Activated effector memory CD4-positive, alpha-beta T cell treated with anti-CD3 and anti-CD28 coated beads, Interleukin-2, amount 50 U/mL, for 16 hours (primary cell): ENCODE measurements at regions not wholly inside any gene's neighbourhood (a gene's known extent, or its start where the extent isn't known, plus 50 kb on each side); places are given as distances from the start of the nearest gene placed in this dataset.

Source experiments
- DNase-seq: peaks from one replicate; pipeline ENCODE4 v3.0.0-alpha.2; 2020

DNA sequence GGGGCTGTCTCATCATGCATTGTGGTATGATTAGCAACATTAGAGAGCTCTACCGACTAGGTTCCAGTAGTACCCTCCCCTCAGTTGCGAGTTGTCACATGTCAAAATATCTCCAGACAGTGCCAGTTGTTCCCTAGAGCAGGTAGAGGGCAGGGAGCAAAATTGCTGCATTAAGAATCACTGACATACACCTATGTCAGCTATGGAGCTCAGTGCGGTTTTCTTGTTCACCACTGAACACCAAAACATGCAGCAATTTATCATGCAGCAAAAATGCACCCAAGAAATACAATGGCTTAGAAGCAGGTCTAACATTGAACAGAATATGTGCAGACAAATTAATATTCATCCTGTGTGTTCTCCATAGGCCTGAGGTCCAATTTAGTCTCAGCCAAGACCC, 186.9 kb upstream of the STARD13 start:
- DNase-seq, result no peak

DNA sequence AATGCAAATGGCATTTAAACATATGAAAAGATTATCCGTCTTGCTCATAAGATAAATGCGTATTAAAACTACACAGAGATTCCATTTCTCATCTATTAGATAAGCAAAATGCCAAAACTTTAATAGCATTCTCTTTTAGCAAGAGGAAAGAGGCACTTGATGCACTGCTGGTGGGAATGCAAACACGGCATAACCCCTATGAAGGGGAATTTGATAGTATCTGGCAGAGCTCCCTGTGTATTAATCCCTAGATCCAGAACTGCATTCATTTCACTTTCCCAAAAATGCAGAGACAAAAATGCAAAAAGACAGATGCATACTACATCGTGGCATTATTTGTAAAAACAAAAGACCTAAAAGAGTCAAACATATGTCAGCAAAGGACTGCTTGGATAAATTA, 193.6 kb upstream of the STARD13 start:
- no peak for DNase-seq

DNA sequence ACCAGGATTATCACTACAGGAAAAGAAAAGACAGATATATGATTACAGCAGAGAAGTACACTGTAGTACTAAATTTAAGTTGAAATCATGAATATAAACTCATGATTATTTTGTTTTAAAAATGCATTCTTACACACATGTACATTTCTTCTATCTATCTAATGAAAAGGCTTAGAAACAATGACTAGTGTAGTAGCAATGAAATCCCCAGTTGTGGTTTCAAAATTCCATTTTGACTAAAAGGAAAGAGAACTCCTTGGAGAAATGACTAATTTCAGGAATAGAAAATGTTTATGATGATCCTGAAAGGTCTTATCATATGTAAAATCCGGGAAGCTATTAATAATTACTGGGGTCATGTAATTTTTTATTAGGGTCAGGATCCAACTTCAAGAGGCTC, 195.0 kb upstream of the STARD13 start:
- DNase-seq, result no peak

DNA sequence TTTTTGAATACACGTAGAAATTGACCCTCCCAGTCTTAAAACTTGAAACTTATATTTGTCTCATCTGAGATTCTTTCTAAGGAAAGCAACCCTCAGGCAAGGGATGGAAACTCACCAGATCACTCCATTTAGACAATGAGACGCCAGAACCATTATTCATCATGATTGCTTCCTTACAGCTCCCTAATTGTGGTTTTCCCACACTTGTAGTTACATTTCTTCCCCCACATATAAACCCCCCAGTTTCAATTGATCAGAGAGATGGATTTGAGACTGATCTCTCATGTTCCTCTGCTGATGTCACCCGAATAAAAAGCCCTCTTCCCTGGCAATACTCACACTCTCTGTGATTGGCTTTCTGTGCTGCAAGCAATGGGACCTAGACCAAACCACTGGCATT, 197.9 kb upstream of the STARD13 start:
- DNase-seq, result no peak

DNA sequence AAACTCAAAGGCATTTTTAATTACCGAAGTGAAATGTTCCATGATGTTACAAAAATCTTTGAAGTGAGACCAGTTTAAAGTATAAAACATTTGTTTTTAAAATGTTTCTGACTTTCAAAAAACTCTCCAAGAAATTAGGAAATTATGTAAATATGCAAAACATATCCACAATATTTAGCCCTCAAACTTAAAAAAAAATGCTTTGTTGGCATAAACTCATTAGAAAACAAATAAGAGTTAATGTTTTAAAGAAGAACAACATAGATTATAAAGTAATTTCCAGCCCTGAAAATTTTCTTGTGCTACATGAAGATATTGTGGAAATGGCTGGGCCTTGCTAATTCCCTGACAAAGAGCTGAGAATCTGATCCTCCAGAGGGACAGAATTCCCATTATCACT, 199.7 kb upstream of the STARD13 start:
- DNase-seq, result no peak

DNA sequence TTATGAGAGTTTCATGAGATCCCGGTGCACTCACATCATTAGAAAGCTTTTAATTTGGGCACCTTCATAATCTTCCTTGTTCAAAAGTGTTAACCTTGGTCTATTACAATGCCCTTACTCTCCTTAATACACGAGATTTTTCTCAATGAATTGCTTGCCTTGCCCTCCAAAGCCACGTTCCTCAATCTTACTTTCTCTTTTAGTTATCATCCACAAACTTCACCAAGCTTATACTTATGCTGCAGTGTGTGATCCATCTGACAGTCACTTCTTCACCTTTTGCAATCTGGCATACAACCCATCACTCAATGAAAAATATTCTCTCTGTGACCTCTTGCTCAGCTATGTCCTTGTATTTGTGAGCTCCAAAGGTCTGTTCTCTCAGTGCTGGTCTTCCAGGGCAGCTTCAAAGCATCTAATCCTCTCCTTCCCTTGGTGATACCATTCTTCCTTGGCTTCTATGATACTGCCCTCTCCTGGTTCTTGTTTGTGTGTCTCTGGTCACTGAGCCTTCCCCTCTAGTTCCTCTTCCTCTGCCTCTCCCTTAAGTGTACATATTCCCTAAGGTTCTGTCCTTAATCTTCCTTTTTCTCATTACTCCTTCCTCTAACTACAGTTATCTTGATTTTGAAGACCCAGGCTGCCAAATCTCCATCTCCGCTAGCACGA, 202.2 kb upstream of the STARD13 start:
- no peak for DNase-seq

DNA sequence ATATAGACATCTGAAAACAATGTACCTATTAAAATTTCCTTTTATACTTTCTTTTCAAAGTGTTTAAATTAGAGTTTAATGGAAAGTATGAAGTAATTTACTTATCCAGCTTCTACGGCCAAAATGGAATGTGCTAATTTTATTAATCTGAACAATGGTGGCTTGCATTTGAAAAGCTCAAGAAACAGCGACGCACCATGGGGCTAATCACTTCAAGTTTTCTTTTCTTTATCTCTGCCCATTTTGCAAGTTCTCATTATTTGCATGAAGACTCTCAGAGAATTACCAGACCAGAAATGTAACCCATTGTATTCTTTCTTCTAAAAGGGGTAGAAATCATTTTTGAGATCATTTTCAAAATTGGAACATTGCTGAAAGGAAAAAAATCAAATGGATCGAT, 204.0 kb upstream of the STARD13 start:
- no peak for DNase-seq

DNA sequence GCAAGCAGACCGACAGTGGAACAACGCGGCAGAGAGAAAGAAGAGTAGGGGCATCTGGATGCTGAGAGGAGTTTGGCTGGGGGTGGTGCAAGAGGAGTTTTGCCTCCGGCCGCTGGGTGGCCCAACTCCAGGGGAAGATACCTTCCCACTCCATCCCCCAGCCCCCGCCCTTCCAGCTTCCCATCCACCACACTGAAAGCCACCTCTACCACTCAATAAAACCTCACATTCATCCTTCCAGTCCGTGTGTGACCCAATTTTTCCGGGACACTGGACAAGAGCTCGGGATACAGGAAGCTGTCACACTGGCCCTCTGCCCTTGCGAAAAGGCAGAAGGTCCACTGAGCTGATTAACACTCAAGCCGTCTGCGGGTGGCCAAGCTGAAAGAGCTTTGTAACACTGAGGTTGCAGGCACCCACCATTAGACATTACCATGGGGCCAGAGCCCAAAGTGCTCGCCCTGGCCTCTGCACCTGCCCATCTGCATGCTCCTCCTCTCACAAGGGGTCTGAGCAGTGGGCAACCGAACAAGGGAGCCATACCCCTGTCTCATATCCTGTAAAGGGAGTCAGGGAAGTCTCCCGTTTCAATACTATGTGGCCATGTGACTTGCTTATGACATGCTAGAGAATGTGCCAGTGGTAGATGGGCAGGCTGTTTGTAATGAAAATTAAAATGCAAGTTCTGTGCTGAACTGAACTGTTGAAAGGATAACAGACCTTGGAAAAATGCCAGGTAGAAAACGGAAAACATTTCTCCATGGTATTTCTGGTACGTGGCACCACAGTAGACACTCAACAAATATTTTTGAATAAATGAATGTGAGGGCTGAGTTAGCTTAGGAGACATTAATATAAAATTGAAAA, 205.1 kb upstream of the STARD13 start:
- DNase-seq, result no peak

DNA sequence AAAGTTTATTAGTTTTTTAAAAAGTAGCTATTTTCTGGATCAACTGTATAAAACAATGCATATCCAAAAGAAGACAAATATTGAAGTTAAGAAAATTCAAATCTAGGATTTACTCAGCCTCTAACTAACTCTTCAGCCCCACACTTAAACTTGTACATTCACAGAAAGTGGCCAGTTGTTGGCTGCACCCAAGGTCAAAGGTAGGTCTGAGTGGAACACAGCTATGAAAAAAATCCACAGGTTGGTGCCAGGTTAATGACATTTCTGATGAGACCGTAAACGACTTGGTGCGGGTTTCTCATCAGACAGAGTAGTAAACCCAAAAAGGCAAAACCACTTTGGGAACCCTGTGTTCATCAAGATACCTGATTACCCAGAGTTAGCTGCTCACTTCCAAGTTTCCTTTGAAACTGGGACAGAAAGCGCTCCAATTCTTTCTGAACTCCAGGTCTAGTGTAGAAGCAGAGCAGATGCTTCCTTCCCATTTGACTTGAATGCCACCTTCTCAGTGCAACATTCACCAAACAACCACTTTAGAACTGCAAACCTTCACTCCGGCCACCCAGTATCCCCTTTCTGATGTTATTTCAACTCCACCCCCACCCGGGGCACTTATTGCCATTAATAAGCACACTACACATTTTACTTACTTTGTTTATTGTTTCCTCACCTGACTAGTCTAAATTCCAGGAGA, 208.3 kb upstream of the STARD13 start:
- DNase-seq, result no peak

DNA sequence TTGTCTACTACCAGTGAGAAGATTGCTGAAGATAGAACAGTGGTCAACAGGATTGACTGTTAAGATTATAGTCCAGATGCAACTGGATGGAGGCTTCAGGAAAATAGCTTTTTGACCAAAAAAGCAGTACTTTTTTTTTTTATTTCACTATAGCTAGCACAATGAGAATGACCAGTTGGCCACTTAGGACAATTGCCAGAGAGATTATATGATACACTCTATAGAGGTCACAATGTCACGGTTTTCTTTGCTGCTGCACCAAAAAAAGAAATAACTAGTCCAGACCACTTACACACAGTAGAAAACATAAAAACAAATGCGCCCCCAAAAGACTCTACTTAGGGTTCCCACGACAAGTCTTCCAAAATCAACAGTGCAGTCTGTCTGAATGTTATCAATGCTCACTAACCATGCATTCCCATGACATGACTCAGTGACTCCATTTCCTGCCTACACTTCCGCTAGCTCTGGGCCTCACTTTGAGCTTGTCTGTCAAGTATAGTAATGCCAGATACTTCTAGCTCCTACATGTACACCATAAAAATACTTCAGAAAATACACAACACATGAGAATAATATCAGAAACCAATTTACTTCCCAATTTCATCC, 209.1 kb upstream of the STARD13 start:
- DNase-seq, result no peak

DNA sequence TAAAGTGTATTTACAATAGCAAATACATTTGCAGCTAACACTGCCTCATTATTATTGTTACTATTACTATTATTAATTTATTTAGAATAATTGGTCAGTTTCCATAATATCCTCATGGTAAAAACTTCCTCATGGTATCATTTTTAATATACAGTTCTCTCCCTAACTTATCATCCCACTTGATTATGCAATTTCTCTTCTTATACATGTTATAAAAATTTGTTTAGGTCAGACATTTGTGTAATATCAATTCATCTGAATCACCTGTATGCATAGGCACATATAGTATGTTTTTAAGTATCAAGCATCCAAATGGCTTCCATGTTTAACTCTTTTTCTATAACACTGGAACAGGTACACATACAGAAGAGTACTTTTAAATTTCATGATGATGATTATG, 210.8 kb upstream of the STARD13 start:
- no peak for DNase-seq

DNA sequence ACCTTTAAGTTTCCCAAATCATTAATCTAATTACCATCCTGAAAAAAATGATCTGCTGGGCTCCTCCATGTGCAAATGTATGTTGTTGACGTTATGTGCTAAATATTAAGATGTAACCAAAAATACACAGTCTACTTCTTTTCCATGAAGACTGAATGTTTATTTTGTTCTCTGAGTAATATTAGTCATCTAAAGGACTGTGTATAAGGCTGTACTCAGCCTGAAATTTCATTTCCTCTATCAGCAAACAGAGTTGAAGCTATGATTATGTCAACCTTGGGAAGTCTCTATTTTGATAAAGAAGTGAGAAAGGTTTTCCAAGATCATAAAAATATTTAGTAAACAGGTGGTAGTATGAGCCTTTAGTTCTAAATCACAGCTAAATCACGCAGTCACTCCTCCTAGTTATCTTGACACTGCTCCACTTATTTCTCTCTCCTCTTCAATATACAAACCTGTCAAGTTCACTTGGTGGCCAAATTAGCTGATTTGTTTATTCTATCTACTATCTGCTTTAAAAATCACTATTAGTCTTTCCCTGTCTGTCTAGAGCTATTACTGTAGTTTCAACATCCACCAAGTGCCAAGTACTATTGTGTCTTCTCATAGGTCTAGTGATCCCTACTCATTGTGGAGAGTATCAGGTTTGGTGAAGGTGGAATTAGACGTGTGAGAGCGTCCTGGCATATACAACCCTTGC, 211.7 kb upstream of the STARD13 start:
- no peak for DNase-seq

DNA sequence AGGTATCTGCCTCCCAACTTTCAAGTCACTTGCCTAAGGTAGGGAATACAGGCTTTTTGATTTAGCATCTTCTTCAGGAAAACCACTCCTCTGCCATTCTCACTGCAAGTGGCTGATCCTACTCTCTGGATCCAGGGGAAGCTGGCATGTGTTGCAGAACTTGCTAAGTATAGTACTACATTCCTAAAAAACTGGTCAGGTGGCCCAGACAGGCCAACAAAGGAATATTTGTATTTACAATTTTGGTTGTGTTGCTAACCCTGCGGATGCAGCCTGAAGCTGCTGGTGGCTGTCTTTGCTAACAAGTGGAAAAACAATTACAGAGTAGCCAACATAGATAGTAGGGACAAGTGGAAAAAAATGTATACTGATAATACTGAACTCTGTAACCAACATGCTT, 222.5 kb upstream of the STARD13 start:
- DNase-seq, result no peak

DNA sequence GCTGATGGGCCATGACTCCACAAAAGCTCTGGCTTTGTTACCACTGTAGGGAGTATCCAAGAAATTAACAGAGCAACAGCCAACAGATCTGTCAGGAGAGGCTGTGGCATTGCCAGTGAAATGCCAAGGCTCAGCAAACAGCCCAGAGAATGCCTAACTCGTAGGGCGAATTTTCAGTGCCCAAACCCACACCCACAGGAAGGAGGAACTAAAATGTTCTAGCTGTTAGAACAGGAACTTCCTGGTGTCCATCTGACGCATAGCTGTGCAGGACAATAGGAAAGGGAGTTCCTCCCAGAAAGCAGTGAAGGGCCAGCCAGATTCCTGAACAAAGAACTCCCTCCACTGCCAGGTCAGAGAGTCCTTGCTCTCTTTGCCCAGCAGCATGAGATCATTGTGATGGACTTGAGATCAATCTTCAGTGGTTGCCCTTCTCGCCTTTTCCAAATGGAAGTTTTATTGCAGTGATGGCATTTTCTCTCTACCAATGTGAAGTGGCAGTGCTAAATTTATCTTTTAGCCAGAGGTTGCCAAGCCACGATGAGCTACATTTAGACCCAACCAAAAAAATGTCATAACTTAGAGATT, 224.2 kb upstream of the STARD13 start:
- DNase-seq, result no peak

DNA sequence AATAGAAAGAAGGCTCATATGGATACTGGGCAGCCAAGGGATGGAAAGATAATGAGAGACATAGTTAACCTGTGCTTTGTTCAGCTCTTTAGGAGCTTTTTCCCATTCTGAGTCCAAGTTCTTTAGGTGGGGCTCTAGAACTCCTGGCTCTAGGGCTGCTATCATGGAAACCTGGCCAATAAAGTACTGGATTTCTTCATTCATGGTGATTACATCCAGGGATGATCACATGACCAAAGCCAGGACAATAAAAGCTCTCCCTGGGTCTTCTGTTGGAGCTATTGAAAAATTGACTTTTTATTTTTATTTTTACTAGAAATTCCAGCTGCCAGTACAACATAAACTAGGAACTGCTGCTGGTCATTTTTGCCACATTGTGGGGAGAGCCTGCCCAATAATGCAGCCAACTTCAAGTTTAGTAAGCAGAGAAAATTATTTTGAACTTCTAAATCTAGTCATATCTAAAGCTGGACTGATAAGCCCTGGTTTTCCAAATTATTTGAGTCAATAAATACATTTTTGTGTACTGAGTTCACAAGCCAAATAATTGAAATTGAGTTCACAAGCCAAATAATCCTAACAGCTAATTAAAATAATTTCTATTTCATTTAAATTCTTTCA, 224.9 kb upstream of the STARD13 start:
- DNase-seq, result no peak

DNA sequence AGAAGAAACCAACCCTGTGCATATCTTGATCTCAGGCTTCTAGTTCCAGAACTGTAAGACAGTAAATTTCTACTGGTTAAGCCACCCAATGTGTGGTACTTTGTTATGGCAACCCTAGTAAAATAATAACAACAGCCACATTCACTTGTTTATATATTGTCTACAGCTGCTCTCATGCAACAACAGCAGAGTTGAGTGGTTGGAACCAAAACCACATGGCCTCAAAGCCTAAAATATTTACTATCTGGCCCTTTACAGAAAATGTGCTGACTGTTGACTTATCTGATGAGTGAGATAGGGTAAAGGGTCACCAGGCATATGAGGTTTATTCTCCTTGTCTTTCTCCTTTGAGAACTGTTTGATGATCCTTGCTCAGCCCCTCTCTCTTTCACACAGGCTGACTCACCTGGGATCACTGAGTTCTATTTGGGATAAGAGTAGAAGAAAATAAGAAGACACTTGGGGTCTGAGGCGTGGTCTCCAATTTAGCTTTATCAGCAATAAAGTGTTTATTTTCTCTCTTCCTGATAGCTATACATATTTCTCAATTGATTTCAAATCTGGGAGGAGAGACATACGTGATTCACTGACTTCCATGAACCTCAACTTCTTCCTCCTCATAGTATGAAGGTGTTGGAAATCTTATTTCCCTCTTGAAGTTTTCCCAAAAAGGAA, 227.5 kb upstream of the STARD13 start:
- DNase-seq, result no peak

DNA sequence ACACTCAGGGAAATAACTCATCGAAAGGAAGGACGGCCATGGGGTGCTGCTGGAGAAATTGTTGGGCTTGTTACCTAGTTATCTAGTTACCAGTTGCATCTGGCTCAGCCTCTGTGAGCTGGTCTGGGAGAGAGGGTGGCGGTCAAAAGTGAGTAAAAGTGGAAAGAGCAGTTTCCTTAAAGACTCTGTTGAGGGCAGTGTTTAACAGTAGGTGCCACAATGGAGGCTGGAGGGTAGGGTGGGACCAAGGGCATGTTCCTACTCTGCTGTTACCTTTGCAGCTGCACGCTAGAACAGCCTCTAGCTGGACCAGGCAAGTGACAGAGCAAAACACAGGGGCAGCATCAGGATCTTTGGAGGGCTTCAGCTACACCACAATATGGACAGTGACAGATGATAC, 228.8 kb upstream of the STARD13 start:
- no peak for DNase-seq

DNA sequence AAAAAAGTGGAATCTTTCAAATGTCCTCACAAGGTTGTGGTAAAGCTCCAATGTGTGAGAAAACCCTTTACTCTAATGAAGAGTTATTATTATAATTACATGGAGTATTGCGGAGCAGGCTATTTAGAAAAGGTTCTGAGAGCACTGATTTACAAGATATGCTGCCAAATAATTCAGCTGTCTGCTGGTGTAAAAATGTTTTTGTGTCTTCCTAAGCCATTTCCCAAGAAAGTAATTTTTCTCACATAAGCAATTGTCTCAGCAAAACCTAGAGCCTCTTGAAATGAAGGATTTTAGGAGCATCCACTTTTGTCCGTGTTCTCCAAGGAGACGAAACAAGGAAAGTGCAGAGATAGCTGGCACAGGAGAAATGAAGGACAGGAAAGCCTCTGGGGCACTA, 229.6 kb upstream of the STARD13 start:
- no peak for DNase-seq

DNA sequence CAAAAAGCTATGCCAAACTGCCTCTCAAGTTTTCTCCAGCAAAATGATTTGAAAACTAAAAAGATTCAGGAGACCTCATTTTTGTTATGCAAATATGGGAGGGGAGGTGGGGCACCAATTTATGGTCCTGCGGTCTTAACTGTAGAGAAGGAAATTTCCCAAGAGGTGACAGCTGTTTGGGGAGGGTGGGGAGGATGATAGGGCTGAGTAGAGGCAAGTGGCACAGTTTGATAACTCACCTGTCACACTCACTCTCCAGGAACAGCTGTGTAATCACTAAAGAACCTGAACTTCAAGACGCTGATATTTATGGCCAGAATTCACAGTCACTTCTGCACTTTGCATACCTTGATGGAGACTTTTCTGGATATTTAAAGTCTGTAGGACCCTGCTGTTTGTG, 232.9 kb upstream of the STARD13 start:
- DNase-seq, result no peak

DNA sequence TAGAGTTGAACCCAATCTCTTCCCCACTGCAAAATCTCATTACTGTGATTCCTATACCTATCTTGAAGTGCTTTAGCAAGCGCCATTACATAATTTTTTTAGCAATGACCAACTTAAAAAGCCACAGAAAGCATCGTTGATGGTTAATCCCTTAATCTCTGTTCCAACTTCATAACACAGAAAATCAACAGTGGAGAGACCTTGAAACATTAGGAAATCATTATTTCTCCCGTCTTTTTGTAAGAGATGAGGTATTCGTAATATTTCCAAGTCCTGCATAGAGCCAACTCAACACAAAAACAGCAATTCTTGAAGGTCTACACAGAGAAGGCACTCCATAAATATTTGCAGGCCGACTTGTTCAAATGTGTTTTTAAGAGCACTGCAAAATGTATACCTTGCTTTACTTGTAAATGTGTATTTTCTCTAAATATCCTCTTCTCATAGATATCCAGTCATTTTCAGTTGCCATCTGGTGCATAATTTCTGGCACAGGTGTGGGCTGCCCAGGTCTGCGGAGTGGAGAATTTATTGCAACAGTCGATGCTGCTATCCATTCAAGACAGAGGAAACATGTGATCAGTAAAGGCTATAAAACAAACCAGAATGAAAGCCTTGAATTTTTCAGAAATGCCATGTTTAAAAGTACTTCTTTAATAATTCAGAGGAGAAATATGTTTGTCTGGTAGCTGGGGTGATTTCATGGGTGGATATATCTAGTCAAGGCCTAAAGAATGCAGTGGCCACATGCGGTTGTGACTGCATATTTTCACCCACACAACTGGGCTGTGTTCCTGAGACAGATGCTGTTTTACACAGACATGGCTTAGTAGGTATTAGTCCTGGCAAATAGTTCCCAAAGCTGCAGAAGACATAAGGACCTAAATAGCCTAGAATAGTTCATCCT, 234.3 kb upstream of the STARD13 start:
- no peak for DNase-seq
